ENCODE measurements at regions not wholly inside any gene's neighbourhood (a gene's known extent, or its start where the extent isn't known, plus 50 kb on each side); places are given as distances from the start of the nearest gene placed in this dataset.

DNA sequence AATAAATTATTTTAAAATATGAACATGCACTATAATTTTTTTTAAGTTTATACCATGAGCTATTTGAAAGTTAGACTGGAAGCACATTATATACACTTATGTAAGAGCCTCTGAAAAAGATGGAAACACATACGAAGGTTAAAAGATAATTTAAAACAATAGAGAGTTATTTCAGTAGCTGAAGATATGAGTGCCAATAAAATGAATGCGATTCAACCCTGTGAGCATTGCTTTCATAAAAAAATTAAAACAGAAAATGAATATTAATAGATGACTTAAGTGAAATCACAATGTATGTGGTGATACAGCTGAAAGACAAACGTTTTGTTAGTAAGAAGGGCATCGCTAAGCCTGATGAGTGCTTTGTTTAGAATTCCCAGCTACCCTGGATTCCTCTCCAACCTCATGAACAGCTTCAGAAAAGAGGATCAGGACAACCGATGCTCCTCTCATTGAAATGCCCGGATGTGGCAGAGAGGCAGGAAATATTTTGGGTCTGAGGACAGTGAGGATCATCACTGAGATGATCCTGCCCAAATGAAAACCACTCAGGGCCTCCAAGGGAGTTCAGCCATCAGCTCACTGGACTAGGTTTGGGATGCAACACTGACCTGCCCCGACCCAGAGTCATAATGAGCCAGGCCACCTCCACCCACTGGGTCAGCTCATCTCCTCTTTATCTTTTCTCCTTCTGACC lies 60.2 kb upstream of the TOP3B start:
- H3K9ac ChIP-seq (replicated peaks in 1 of 4; ENCODE audit: extremely low read depth in 1 of 4, low read depth in 3 of 4, low read length in 3 of 4), result no peak overlapping the region
- H3K79me2 ChIP-seq (ENCODE audit: control insufficient read depth in 1 of 2, insufficient read depth in 2 of 2, low read length in 2 of 2), result no peaks in the 10 kb centered on the region
- no peak overlapping the region for H2BK20ac ChIP-seq (ENCODE audit: low read length)
- no peak for TF ChIP-seq RNF2 (IDR thresholded peaks at IDR 0.05; ENCODE audit: borderline replicate concordance, low read depth, low read length, missing control alignments, poor library complexity, severe bottlenecking)
- no peak for TF ChIP-seq SP1 (IDR thresholded peaks at IDR 0.05; ENCODE audit: low read depth, low read length)
- no peak for TF ChIP-seq POU5F1 (IDR thresholded peaks at IDR 0.05; ENCODE audit: low read depth, low read length)
- no peak for TF ChIP-seq JUND (IDR thresholded peaks at IDR 0.05; ENCODE audit: low read length)
- TF ChIP-seq BRCA1 (IDR thresholded peaks at IDR 0.05; ENCODE audit: low read depth, low read length), result no peak
- TF ChIP-seq POLR2AphosphoS5 (IDR thresholded peaks at IDR 0.05; ENCODE audit: low read depth, low read length), result no peak
- TF ChIP-seq, protein P1, sequence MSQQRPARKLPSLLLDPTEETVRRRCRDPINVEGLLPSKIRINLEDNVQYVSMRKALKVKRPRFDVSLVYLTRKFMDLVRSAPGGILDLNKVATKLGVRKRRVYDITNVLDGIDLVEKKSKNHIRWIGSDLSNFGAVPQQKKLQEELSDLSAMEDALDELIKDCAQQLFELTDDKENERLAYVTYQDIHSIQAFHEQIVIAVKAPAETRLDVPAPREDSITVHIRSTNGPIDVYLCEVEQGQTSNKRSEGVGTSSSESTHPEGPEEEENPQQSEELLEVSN (IDR thresholded peaks at IDR 0.05), result no peak
- TF ChIP-seq TCF12 (IDR thresholded peaks at IDR 0.05; ENCODE audit: low read depth, low read length), result no peak
- no peak overlapping the region for H4K91ac ChIP-seq (replicated peaks; ENCODE audit: insufficient read length, low read length)
- 82% methylated on average over 7 of the region's 7 CpGs; no CpG with 5 or more reads in 1 of the 2 experiments for WGBS, 2 experiments (ENCODE audit: extremely low coverage in 1 of 2, insufficient coverage in 1 of 2, insufficient read length in 1 of 2, insufficient replicate concordance in 2 of 2, low coverage in 1 of 2, low lambda C conversion rate in 2 of 2, missing lambda C conversion rate in 1 of 2)
- H3K18ac ChIP-seq (ENCODE audit: extremely low read depth, low read length), result no peak overlapping the region
- no peaks in the 10 kb centered on the region for H3K36me3 ChIP-seq (ENCODE audit: control insufficient read depth in 2 of 4, insufficient read depth in 4 of 4, low read length in 3 of 4)
- no peak for DNase-seq (ENCODE audit: low read depth in 1 of 2, low spot score in 2 of 2)
- CTCF ChIA-PET (ENCODE audit: partially characterized antibody), result interaction anchor here (0.8 to 5.0 kb wide), 10 partner anchors 10 to 114 kb away, joined by 3 to 34 read pairs (median 3); no protein-coding TSS in a partner anchor
- H4K8ac ChIP-seq (ENCODE audit: extremely low read depth, insufficient read depth, low read length), result no peak overlapping the region
- H2BK5ac ChIP-seq (ENCODE audit: low read depth, low read length), result no peak overlapping the region
- H3K23me2 ChIP-seq (ENCODE audit: low read depth, low read length), result no peaks in the 10 kb centered on the region
- no peak overlapping the region for H2BK15ac ChIP-seq (ENCODE audit: low read length)
- no peak overlapping the region for H2AFZ ChIP-seq (ENCODE audit: low read length)
- no peak overlapping the region for H3K23ac ChIP-seq (ENCODE audit: insufficient read length)
- H3K27me3 ChIP-seq (replicated peaks in 1 of 4; ENCODE audit: control insufficient read depth in 3 of 4, extremely low read depth in 1 of 4, insufficient read depth in 3 of 4, low read length in 3 of 4), result peaks cover 67 to 98% (median 89%) of the 10 kb centered on the region in 4 experiments
- no peak overlapping the region for H3K27ac ChIP-seq (ENCODE audit: low read depth, low read length)
- H3K9me3 ChIP-seq (ENCODE audit: insufficient read depth in 2 of 2, low read depth in 1 of 2, low read length in 1 of 2), result no peaks in the 10 kb centered on the region
- H2BK12ac ChIP-seq (ENCODE audit: low read depth, low read length), result no peak overlapping the region
- H3K4ac ChIP-seq (replicated peaks; ENCODE audit: insufficient read length, low read depth, low read length), result no peak overlapping the region
- no peak overlapping the region for H2BK120ac ChIP-seq (replicated peaks; ENCODE audit: low read depth, low read length)
- no peak overlapping the region for H2AK5ac ChIP-seq (ENCODE audit: low read depth, low read length)
- H3K79me1 ChIP-seq (ENCODE audit: low read depth, low read length), result no peaks in the 10 kb centered on the region
- H3K4me2 ChIP-seq (ENCODE audit: insufficient read depth in 1 of 2, low read depth in 2 of 2, low read length in 2 of 2), result no peak overlapping the region
- no peak overlapping the region for H3K4me3 ChIP-seq (ENCODE audit: extremely low read depth in 1 of 4, insufficient read depth in 2 of 4, low read depth in 3 of 4, low read length in 4 of 4)
- POLR2A ChIA-PET (ENCODE audit: partially characterized antibody), result no interaction called here
- H3K4me1 ChIP-seq (replicated peaks in 1 of 4; ENCODE audit: control insufficient read depth in 3 of 4, insufficient read depth in 4 of 4, low read length in 3 of 4), result no peaks in the 10 kb centered on the region
- FAIRE-seq, result no peak
- no peak overlapping the region for H4K5ac ChIP-seq (ENCODE audit: insufficient read length, low read depth, low read length)
- H4K20me1 ChIP-seq (replicated peaks in 1 of 2; ENCODE audit: control insufficient read depth in 1 of 2, insufficient read depth in 2 of 2, low read length in 2 of 2), result peaks cover 0 to 1% of the 10 kb centered on the region in 2 experiments
- H3K56ac ChIP-seq (replicated peaks; ENCODE audit: insufficient read length, low read depth, low read length), result no peak overlapping the region
- H3K14ac ChIP-seq (ENCODE audit: insufficient read length), result no peak overlapping the region
